Omental fat pad (tissue), 3 donors: ENCODE measurements at regions not wholly inside any gene's neighbourhood (a gene's known extent, or its start where the extent isn't known, plus 50 kb on each side); places are given as distances from the start of the nearest gene placed in this dataset.
"Not testable (repeated sequence)": the region's sequence is repeated elsewhere in the genome, so short reads cannot be mapped to it uniquely, and the experiment has no call there.

ENCODE experiments used
- ATAC-seq: fragments of 150-250 bp; one replicate; pipeline ENCODE4 v1.9.1; 2016; ENCODE audit warnings: mild to moderate bottlenecking, moderate library complexity; ENCODE audit not compliant: low FRiP score
- DNase-seq: peaks from one replicate; pipeline ENCODE4 v3.0.0-alpha.2; 2019; ENCODE audit warnings: low spot score
- CTCF ChIP-seq, 3 donors: fragments of 450-650 bp; IDR thresholded peaks; one replicate each; pipeline ENCODE4 v1.5.1; 2016 to 2017; ENCODE audit warnings: antibody characterized with exemption in 3 of 3, mild to moderate bottlenecking in 3 of 3, moderate library complexity in 2 of 3

GRCh38 chr3:59374091-59374817 is 324.4 kb upstream of the CFAP20DC start:
- DNase-seq (no peak), ATAC-seq (no peak)
- no peak for TF ChIP-seq CTCF (IDR thresholded peaks at IDR 0.05)

GRCh38 chr3:59372346-59372745 is 322.5 kb upstream of the CFAP20DC start:
- no peak for TF ChIP-seq CTCF (IDR thresholded peaks at IDR 0.05)
- DNase-seq: no peak
- ATAC-seq: no peak

- no peak for TF ChIP-seq CTCF (IDR thresholded peaks at IDR 0.05)
- ATAC-seq (no peak), DNase-seq (no peak)
Observed at GRCh38 chr3:59368900-59369675, 319.3 kb upstream of the CFAP20DC start.

- DNase-seq (no peak), ATAC-seq (no peak)
- TF ChIP-seq CTCF (IDR thresholded peaks at IDR 0.05): no peak
Observed at GRCh38 chr3:59367150-59367549, 317.3 kb upstream of the CFAP20DC start.

GRCh38 chr3:59366218-59366617 is 316.4 kb upstream of the CFAP20DC start:
- ATAC-seq: no peak
- TF ChIP-seq CTCF (IDR thresholded peaks at IDR 0.05): no peak
- DNase-seq: no peak

GRCh38 chr3:59364496-59364895 is 314.7 kb upstream of the CFAP20DC start:
- DNase-seq: no peak
- TF ChIP-seq CTCF (IDR thresholded peaks at IDR 0.05): no peak
- no peak for ATAC-seq

- DNase-seq, ATAC-seq: not testable (repeated sequence)
Observed at GRCh38 chr3:59360312-59360711, 310.5 kb upstream of the CFAP20DC start.
